ENCODE measurements at regions not wholly inside any gene's neighbourhood (a gene's known extent, or its start where the extent isn't known, plus 50 kb on each side); places are given as distances from the start of the nearest gene placed in this dataset.

DNA sequence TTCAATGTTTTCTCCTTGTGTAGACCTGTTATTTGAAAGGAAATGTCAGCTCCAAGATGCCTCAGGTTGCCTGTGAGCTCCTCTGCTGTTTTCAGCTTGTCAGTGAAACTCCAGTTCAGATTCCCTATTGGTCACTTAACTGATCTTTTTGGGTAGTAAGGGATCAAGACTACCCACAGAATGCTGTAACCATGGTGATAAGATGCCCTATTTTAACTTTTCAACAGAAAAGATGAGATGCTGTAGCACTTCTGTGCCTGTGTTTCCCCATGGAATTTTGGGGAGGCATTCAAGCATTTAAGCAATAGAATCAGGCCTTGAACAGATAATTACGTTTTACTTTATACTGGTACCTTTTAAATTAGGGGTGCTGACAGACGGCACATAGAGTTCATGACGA, 106.6 kb upstream of the H2AZ1 start:
- Mint-ChIP-seq H3K4me1 (ENCODE audit: unreplicated experiment) (no peaks in the 10 kb centered on the region), H3K27ac (no peak overlapping the region), H3K9me3 (no peaks in the 10 kb centered on the region), H3K4me3 (no peak overlapping the region), H3K27me3 (peaks cover 7% of the 10 kb centered on the region), H3K36me3 (no peaks in the 10 kb centered on the region)
- no peak for DNase-seq (ENCODE audit: extremely low spot score, unreplicated experiment)
- TF ChIP-seq, protein P1, sequence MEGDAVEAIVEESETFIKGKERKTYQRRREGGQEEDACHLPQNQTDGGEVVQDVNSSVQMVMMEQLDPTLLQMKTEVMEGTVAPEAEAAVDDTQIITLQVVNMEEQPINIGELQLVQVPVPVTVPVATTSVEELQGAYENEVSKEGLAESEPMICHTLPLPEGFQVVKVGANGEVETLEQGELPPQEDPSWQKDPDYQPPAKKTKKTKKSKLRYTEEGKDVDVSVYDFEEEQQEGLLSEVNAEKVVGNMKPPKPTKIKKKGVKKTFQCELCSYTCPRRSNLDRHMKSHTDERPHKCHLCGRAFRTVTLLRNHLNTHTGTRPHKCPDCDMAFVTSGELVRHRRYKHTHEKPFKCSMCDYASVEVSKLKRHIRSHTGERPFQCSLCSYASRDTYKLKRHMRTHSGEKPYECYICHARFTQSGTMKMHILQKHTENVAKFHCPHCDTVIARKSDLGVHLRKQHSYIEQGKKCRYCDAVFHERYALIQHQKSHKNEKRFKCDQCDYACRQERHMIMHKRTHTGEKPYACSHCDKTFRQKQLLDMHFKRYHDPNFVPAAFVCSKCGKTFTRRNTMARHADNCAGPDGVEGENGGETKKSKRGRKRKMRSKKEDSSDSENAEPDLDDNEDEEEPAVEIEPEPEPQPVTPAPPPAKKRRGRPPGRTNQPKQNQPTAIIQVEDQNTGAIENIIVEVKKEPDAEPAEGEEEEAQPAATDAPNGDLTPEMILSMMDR (conservative IDR thresholded peaks at IDR 0.05): no peak

DNA sequence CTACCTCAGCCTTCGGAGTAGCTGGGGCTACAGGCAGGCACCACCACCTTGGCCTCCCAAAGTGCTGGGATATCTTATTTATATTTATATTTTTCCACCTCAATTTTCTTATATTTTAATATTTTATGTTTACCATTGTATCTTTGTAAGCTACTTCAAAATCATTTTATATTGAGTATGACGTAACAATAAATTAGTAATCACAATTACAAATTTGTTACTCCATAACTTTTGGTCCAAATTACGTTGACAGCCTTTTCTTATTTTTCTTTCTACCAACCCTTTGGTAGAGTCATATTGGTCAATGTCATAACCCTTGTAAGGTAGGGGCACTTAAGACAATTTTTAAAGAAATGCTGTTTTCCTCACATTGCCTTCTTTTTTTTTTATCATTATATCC, 104.0 kb upstream of the H2AZ1 start:
- TF ChIP-seq, protein P1 (conservative IDR thresholded peaks at IDR 0.05): no peak
- Mint-ChIP-seq H3K4me1 (ENCODE audit: unreplicated experiment) (no peaks in the 10 kb centered on the region), H3K4me3 (no peak overlapping the region), H3K36me3 (no peaks in the 10 kb centered on the region), H3K9me3 (peaks cover 4% of the 10 kb centered on the region), H3K27me3 (peaks cover 6% of the 10 kb centered on the region), H3K27ac (no peak overlapping the region)
- DNase-seq (ENCODE audit: extremely low spot score, unreplicated experiment): no peak

GRCh38 chr4:100049872-100050271, 99.8 kb upstream of the H2AZ1 start:
- no peak overlapping the region for H3K4me3 Mint-ChIP-seq
- no peak for DNase-seq (ENCODE audit: extremely low spot score, unreplicated experiment)
- TF ChIP-seq, protein P1 (conservative IDR thresholded peaks at IDR 0.05): no peak
- H3K4me1 Mint-ChIP-seq (ENCODE audit: unreplicated experiment): no peaks in the 10 kb centered on the region
- no peaks in the 10 kb centered on the region for H3K36me3 Mint-ChIP-seq
- H3K27ac Mint-ChIP-seq: no peak overlapping the region
- H3K27me3 Mint-ChIP-seq: peaks cover 6% of the 10 kb centered on the region
- H3K9me3 Mint-ChIP-seq: peaks cover 4% of the 10 kb centered on the region

DNA sequence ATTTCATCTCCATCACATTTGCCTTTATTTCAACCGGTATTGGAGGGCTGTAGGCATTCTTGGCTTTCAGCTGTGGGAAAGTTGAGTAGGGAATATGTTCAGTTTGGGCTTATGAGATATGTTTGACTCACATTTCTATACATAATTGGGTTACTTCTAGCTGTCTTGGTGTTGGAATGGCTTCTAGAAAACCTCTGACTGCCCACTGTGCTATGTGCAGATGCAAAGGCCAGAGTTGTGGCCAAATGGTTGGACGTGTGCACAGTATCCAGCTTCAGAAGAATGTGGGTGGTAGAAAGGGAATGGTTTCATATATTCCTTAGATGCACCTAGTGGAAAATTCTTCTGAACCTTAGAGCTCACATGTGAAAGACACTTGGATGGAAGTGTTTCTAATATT, 92.6 kb upstream of the H2AZ1 start:
- H3K4me1 Mint-ChIP-seq (ENCODE audit: unreplicated experiment): no peaks in the 10 kb centered on the region
- no peak overlapping the region for H3K27ac Mint-ChIP-seq
- H3K27me3 Mint-ChIP-seq: no peaks in the 10 kb centered on the region
- no peak overlapping the region for H3K4me3 Mint-ChIP-seq
- no peaks in the 10 kb centered on the region for H3K36me3 Mint-ChIP-seq
- no peak for DNase-seq (ENCODE audit: extremely low spot score, unreplicated experiment)
- TF ChIP-seq, protein P1 (conservative IDR thresholded peaks at IDR 0.05): no peak
- H3K9me3 Mint-ChIP-seq: peaks cover 5% of the 10 kb centered on the region

DNA sequence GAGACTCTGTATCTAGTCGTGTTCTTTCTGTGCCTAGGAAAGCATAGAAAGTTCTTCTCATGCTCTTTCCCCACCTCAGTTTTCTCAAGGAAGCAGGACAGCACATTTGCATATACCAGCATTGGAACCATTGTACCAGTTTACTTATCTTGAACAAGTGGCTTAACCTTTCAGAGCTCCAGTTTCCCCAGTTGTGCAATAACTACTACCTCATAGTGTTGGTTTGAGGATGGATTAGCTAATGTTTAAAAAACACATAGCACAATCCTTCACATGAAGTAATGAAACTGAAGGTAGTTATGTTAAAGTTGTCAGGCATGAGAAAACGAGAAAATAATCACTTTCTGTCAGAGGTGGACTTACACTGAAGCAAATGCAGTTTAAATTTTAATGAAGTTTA, 92.2 kb upstream of the H2AZ1 start:
- no peak for DNase-seq (ENCODE audit: extremely low spot score, unreplicated experiment)
- TF ChIP-seq, protein P1 (conservative IDR thresholded peaks at IDR 0.05): no peak
- H3K4me3 Mint-ChIP-seq: no peak overlapping the region

DNA sequence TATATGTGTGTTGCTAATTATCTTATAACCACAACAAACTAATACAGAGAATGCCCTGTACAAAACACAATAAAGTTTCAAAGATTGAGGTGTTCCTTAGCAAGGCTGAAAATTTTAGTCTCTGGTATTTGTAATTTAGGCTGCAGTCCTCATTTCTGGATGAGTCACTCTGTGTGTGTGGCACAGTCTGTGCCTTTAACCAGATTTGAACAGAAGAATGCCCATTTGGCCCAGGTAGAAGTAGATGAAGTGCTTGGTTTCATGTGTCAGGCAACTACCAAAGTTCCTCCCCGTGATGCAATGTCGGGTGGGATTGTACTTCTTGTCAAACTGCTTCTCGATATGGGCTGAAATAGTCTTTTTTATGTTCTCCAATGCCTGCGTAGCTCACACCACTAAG, 91.6 kb upstream of the H2AZ1 start:
- DNase-seq (ENCODE audit: extremely low spot score, unreplicated experiment): no peak
- Mint-ChIP-seq H3K36me3 (no peaks in the 10 kb centered on the region), H3K4me3 (no peak overlapping the region), H3K9me3 (peaks cover 5% of the 10 kb centered on the region), H3K27ac (no peak overlapping the region), H3K4me1 (ENCODE audit: unreplicated experiment) (no peaks in the 10 kb centered on the region), H3K27me3 (no peaks in the 10 kb centered on the region)
- TF ChIP-seq, protein P1 (conservative IDR thresholded peaks at IDR 0.05): no peak

More for the DNA sequence above, 92.2 kb upstream of the H2AZ1 start:
- Mint-ChIP-seq H3K9me3 (peaks cover 5% of the 10 kb centered on the region), H3K27me3 (no peaks in the 10 kb centered on the region), H3K27ac (no peak overlapping the region), H3K4me1 (ENCODE audit: unreplicated experiment) (no peaks in the 10 kb centered on the region), H3K36me3 (no peaks in the 10 kb centered on the region)

Data from type B pancreatic cell (in vitro differentiated cells).